T-helper 2 cell treated with Interferon-gamma antibody and Interleukin-4, amounts not matched to agents 5 μg/mL and 100 μg/mL, for 36 hours (primary cell): ENCODE measurements at regions not wholly inside any gene's neighbourhood (a gene's known extent, or its start where the extent isn't known, plus 50 kb on each side); places are given as distances from the start of the nearest gene placed in this dataset.
"Not testable (repeated sequence)": the region's sequence is repeated elsewhere in the genome, so short reads cannot be mapped to it uniquely, and the experiment has no call there.

ENCODE experiments used
- DNase-seq: peaks from one replicate; pipeline ENCODE4 v3.0.0; 2021; ENCODE audit warnings: low spot score
- H3K27ac Mint-ChIP-seq: one replicate; pipeline ENCODE4 v1.8.0; 2021; ENCODE audit warnings: mild to moderate bottlenecking, mixed read lengths
- H3K27me3 Mint-ChIP-seq: one replicate; pipeline ENCODE4 v1.8.0; 2021; ENCODE audit warnings: low read depth, mixed read lengths
- H3K36me3 Mint-ChIP-seq: one replicate; pipeline ENCODE4 v1.8.0; 2021; ENCODE audit warnings: low read depth, mixed read lengths
- H3K4me1 Mint-ChIP-seq: one replicate; pipeline ENCODE4 v1.8.0; 2021; ENCODE audit warnings: low read depth, mixed read lengths
- H3K4me3 Mint-ChIP-seq: one replicate; pipeline ENCODE4 v1.8.0; 2022; ENCODE audit warnings: mild to moderate bottlenecking, moderate library complexity, mixed read lengths
- H3K9me3 Mint-ChIP-seq: one replicate; pipeline ENCODE4 v1.8.0; 2021; ENCODE audit warnings: mixed read lengths

DNA sequence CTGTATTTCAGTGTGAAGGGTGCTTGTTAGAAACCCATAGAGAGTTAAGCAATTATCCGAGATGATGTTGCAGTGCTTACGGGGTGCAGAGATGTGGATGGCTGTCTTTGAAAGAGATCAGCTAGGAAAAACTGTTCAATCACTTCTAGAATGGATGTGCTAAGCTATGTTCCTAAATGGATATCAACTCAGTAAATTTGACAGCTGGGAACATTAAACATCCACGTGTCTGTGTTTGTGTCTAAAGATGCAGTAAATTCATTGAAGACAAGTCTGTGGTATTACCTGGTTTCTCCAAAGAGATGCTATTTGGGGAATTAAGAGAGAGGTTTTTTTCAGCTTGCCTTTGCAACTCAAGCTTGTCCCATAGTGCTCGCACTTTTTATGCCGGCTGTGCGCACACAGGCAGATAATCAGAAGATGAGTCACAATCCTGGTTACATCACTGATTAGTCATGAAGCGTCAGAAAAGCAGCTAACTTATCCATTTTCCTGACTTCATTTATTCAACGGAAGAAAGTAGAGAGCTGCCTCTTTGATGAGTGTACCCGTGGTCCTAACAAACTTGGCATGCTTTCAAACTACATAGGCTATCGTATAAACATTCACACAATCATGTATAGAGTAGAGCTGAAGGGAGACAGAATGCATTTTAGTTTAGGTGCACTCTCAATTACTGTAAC is 691.7 kb upstream of the SLC35B3 start:
- Mint-ChIP-seq H3K4me1 (no peaks in the 10 kb centered on the region), H3K27me3 (no peaks in the 10 kb centered on the region), H3K27ac (no peak overlapping the region), H3K36me3 (no peaks in the 10 kb centered on the region), H3K4me3 (no peak overlapping the region), H3K9me3 (peaks cover 5% of the 10 kb centered on the region)
- no peak for DNase-seq

DNA sequence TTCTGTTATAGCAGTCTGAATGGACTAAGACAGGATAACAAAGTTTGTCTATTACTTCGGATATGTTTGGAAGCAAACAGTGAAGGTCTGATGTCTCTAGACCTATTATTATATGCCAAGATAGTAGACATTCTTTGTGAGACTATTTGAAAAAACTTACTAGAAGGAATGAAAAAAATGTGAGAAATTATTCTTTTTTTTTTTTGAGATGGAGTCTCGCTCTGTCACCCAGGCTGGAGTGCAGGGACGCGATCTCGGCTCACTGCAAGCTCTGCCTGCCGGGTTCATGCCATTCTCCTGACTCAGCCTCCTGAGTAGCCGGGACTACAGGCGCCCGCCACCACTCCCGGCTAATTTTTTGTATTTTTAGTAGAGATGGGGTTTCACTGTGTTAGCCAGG is 690.7 kb upstream of the SLC35B3 start:
- not testable (repeated sequence) for H3K36me3 Mint-ChIP-seq, H3K4me3 Mint-ChIP-seq, H3K27ac Mint-ChIP-seq, H3K4me1 Mint-ChIP-seq, H3K9me3 Mint-ChIP-seq, DNase-seq, H3K27me3 Mint-ChIP-seq

DNA sequence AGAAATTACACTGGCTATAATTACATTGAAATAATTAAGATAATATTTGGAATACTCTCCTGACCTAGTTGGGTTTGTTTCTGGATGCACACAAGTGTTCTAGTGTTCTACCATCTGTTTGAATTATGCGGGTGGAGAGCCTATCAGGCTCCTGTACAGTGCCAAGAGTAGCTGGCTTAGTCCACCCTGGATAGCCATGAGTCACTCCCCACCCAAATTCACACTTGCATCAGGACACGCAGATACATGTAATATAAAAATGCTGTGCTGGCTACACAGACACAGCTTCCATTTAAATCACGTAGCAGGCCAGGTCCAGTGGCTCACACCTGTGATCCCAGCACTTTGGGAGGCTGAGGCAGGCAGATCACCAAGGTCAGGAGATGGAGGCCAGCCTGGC is 686.2 kb upstream of the SLC35B3 start:
- Mint-ChIP-seq H3K27me3 (no peaks in the 10 kb centered on the region), H3K9me3 (peaks cover 5% of the 10 kb centered on the region), H3K36me3 (no peaks in the 10 kb centered on the region), H3K4me3 (no peak overlapping the region), H3K4me1 (no peaks in the 10 kb centered on the region), H3K27ac (no peak overlapping the region)
- DNase-seq: no peak

DNA sequence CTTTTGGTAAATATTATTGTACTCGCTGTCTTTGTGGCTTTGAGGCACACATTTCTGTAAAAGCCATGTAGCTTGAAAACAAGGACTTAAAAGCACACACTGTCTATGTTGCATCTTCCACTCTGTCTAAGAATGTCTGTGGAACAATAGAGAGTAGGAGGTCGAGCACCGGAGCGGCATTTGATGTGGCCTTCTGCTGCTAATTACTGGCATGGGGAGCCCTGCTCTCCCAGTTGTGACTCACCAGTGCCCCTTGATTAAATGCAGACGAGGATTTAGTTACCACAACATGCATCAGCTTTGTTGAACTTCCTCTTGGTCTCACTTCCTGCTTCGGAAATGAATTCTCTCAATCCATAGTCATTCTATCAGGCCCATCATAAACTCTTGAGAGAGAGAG is 680.7 kb upstream of the SLC35B3 start:
- no peak overlapping the region for H3K27ac Mint-ChIP-seq
- H3K4me1 Mint-ChIP-seq: no peaks in the 10 kb centered on the region
- H3K9me3 Mint-ChIP-seq: no peaks in the 10 kb centered on the region
- no peak for DNase-seq
- no peaks in the 10 kb centered on the region for H3K36me3 Mint-ChIP-seq
- no peaks in the 10 kb centered on the region for H3K27me3 Mint-ChIP-seq
- no peak overlapping the region for H3K4me3 Mint-ChIP-seq

DNA sequence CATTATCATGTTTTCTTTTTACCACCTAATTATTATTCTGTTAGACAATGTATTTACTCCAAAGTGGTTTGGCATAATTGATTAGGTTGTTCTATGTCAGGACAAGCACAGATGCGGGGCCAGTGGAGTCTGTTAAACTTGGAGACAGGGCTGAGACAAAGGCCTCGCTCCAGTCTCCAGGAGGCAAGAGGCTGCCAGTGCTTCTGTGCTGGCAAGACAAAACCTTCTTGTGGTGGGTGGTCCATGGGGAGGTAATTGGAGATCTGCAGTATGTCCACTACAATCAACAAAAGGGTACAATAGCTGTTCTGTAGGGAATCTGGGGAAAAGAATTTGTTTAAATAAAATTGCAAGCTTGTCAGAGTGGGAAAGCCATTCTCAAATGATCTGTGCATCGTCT is 677.2 kb upstream of the SLC35B3 start:
- H3K9me3 Mint-ChIP-seq: no peaks in the 10 kb centered on the region
- H3K27ac Mint-ChIP-seq: no peak overlapping the region
- H3K4me3 Mint-ChIP-seq: no peak overlapping the region
- H3K36me3 Mint-ChIP-seq: no peaks in the 10 kb centered on the region
- H3K27me3 Mint-ChIP-seq: no peaks in the 10 kb centered on the region
- H3K4me1 Mint-ChIP-seq: no peaks in the 10 kb centered on the region
- no peak for DNase-seq

DNA sequence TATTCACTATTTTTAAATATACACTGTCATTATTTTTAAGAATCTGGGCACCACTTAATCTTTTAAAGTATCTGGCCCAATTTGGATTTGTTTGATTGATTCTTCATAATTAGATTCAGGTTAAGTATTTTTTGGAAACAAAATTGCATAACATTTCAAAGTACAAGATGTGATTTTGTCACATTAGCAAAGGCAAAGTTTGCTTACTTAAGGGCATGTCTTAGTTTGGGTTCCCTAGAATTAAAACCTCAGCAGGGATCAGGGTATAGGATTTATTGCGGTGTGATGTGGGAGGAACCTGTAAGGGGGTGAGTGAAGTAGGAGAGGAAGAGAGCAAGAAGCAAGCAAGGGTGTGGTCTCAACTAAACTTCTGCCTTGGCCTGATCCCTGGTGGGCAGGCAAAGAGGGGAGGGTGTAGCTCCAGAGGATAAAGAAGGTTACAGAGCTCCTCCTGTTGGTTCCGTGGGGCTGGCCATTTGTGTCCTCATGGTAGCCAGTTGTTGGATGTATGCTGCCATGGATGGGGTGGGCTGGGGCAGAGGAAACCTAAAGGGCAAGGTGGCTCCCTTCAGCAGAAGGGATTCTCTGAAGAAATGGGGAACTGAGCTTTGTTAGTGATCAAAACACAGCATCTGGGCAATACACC is 668.7 kb upstream of the SLC35B3 start:
- no peak for DNase-seq
- Mint-ChIP-seq H3K9me3 (no peaks in the 10 kb centered on the region), H3K36me3 (no peaks in the 10 kb centered on the region), H3K4me1 (no peaks in the 10 kb centered on the region), H3K27me3 (no peaks in the 10 kb centered on the region), H3K27ac (no peak overlapping the region), H3K4me3 (no peak overlapping the region)

DNA sequence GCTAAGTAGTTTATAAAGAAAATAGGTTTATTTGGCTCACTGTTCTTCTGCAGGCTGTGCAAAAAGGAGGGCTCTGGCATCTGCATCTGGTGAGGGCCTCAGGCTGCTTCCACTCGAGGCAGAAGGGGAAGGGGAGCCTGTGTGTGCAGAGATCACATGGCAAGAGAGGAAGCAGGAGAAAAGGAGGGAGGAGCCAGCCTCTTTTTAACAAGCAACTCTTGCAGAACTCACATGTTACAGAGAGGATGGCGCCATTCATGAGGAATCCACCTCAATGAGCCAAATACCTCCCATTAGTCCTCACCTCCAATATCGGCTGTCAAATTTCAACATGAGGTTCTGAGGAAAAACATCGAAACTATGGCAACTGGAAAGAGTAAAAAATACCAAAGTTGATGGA is 666.6 kb upstream of the SLC35B3 start:
- Mint-ChIP-seq H3K36me3 (no peaks in the 10 kb centered on the region), H3K4me1 (no peaks in the 10 kb centered on the region), H3K27ac (no peak overlapping the region), H3K9me3 (no peaks in the 10 kb centered on the region), H3K4me3 (no peak overlapping the region), H3K27me3 (no peaks in the 10 kb centered on the region)
- no peak for DNase-seq

DNA sequence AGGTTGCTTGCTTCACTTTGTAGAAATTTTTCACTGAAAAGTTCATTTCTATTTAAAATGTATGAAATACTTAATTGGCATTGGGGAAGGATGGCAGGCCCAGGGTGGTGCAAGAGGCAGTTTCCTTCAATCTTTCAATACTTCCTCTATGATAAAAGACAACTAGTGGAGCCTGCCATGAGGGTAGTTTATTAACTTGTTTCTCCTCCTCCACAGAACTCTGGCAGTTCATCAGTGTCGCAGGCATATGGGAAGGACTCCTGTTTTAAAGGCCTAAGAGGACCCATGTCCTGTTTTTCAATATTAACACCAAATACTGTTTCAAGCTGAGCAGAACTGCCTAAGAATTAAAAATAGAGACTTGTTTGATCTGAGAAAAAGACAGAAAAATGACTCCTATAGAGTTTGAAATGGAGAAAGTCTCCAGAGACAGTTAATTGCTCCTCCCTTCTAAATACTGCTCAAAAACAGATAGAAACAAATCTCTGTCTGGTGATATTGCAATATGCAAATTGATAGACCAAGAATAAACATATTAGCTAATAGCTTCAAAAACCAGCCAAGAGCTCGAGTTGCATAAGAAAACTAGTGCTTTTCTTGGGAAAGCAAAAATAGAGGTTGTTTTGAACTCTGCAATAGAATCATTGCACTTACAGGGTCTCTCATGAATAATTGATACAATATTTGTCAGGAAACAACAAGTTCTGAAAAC is 665.7 kb upstream of the SLC35B3 start:
- H3K4me1 Mint-ChIP-seq: no peaks in the 10 kb centered on the region
- DNase-seq: no peak
- no peak overlapping the region for H3K4me3 Mint-ChIP-seq
- H3K27me3 Mint-ChIP-seq: no peaks in the 10 kb centered on the region
- H3K36me3 Mint-ChIP-seq: no peaks in the 10 kb centered on the region
- H3K9me3 Mint-ChIP-seq: no peaks in the 10 kb centered on the region
- no peak overlapping the region for H3K27ac Mint-ChIP-seq

DNA sequence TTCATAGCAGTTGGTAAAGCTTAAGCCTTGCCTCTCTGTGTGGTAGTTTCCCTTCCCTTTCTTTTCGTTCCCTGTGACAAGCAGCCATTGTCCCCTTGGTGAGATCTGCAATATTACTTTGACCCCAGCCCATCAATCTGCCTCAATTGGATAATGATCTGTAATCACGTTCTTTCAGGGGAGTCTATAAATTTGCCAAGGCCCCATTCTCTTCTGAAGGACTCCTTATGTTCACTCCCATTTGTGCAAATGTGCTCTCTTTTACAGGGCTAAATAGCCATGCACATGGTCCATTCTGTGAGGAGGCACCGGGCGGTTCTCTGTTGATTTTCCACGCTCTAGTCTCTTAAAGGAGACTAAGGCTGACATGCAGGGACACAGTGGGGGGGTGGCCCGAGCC is 660.4 kb upstream of the SLC35B3 start:
- Mint-ChIP-seq H3K27me3 (no peaks in the 10 kb centered on the region), H3K4me1 (no peaks in the 10 kb centered on the region), H3K4me3 (no peak overlapping the region), H3K9me3 (no peaks in the 10 kb centered on the region), H3K27ac (no peak overlapping the region), H3K36me3 (no peaks in the 10 kb centered on the region)
- DNase-seq: no peak

DNA sequence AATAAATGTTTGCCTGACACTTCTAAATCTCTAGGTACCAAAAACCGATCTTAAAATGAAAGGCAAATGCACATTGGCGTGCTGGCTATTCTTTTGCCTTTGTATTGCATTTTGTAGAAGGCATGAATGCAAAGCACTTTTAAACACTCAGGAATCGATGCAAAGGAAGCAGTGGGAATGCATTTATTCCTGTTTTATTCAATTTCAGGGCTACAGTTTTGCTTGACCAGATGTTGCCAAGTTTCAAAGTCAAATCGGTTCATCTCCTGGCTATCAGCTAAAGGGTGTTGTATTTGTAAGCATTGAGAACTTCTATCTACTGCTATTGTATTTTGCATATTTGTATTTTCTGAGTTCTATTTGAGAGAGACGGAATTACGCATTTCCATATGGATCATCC is 659.8 kb upstream of the SLC35B3 start:
- no peak for DNase-seq
- Mint-ChIP-seq H3K4me3 (no peak overlapping the region), H3K27ac (no peak overlapping the region), H3K9me3 (no peaks in the 10 kb centered on the region), H3K27me3 (no peaks in the 10 kb centered on the region), H3K4me1 (no peaks in the 10 kb centered on the region), H3K36me3 (no peaks in the 10 kb centered on the region)

DNA sequence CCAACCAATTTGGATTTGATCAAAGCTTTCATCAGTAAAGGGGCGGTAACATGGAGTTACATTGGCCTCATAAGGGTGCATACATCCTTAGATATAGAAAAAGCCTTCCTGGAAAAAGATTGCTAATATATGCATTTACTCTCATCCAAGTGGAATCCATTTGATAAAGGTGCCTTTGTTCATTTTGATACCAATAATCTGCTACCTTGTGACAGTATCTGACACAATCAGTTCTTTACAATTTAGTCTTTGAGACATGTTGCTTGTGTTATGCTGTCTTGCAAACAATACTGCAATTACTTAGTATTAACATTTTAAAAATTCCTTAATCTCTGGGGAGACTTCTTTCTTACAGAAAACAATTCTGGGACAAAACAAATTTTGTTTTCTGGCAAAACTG is 654.4 kb upstream of the SLC35B3 start:
- H3K4me1 Mint-ChIP-seq: no peaks in the 10 kb centered on the region
- DNase-seq: no peak
- no peak overlapping the region for H3K4me3 Mint-ChIP-seq
- H3K9me3 Mint-ChIP-seq: no peaks in the 10 kb centered on the region
- no peaks in the 10 kb centered on the region for H3K36me3 Mint-ChIP-seq
- H3K27me3 Mint-ChIP-seq: no peaks in the 10 kb centered on the region
- no peak overlapping the region for H3K27ac Mint-ChIP-seq

DNA sequence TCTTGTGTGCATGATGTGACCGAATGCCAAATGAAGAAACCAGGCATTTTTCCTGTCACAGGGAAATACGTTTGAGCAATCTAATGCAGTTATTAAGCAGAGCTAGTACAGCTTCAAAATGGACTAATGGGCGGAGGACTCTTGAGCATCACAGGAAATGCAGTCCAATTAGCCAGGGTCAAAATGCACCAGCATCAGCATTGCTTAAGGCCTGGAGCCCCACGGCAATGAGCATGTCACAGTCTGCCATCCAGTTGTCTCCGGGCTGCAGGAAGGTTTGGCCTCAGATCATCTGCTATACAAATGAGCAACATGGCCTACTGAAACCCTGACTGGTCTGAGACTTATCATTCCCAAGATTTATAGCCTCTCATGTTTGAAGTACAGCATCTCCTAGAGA is 652.1 kb upstream of the SLC35B3 start:
- H3K9me3 Mint-ChIP-seq: no peaks in the 10 kb centered on the region
- no peaks in the 10 kb centered on the region for H3K36me3 Mint-ChIP-seq
- H3K27ac Mint-ChIP-seq: no peak overlapping the region
- no peak for DNase-seq
- H3K4me3 Mint-ChIP-seq: no peak overlapping the region
- no peaks in the 10 kb centered on the region for H3K4me1 Mint-ChIP-seq
- no peaks in the 10 kb centered on the region for H3K27me3 Mint-ChIP-seq

DNA sequence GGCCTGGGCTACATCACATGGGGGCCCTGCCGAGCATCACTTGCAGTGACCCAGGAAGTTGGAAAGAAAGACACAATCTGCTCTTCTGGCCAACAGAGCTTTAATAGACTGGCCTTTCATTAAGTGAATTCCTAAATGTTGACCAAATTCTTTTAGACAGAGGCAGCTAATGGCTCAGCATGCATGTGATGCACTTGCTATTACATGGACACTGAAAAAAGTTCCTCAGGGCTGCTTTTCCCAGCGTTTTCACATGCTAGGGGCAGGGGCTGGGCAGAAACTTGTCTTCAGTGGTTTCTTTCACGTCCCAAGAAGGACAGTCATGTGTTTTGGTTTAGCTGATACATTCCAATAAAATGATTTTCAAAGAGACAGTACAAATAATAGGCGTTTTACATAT is 651.0 kb upstream of the SLC35B3 start:
- Mint-ChIP-seq H3K4me3 (no peak overlapping the region), H3K4me1 (no peaks in the 10 kb centered on the region), H3K36me3 (no peaks in the 10 kb centered on the region), H3K27me3 (no peaks in the 10 kb centered on the region), H3K27ac (no peak overlapping the region), H3K9me3 (no peaks in the 10 kb centered on the region)
- DNase-seq: no peak

DNA sequence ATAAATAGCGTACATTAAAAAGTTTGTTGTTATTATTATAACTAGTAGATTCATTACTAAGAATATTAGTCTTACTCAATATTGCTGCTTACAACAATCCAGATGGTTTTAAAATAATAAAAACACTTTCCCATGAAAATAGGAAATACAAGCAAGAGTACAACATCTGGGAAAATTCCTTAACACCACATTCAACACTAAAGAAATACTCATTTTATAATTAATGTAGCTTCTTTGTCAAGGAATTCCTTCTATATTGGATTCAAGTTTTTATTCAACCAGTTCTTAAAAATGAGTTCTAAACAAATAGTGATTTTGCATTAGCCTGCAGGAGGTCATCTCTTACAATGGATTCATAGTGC is 650.3 kb upstream of the SLC35B3 start:
- DNase-seq: no peak
- Mint-ChIP-seq H3K9me3 (no peaks in the 10 kb centered on the region), H3K4me3 (no peak overlapping the region), H3K36me3 (no peaks in the 10 kb centered on the region), H3K27me3 (no peaks in the 10 kb centered on the region), H3K4me1 (no peaks in the 10 kb centered on the region), H3K27ac (no peak overlapping the region)
